ENCODE measurements at regions not wholly inside any gene's neighbourhood (a gene's known extent, or its start where the extent isn't known, plus 50 kb on each side); places are given as distances from the start of the nearest gene placed in this dataset.

DNA sequence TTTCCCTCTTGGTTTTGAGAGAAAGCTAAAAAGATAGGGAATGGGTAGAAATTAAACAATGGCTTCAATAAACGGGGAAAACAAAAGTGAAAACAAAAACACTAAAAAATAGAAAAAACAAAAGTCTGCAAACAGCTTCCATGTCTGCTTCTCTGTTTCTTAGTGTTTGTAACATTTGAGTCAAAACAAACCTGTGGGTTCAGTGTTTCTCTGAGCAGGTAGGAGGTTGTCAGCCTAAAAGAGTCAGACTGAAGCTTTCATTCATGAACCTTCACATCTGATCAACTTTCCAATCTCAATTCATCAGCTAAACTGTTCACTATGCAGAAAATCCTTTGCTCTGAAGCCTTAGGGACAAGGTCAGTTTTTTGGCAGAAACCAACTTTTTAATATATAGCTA, 102.5 kb upstream of the ADAMTS16 start:
- H3K4me3 ChIP-seq (ENCODE audit: low read length in 2 of 2) = no peak overlapping the region
- no peak for DNase-seq
- ATAC-seq (ENCODE audit: low FRiP score) = no peak
- no peaks in the 10 kb centered on the region for H3K27me3 ChIP-seq (ENCODE audit: control insufficient read depth in 1 of 2, insufficient read depth in 2 of 2, low read length in 1 of 2)
- no peak overlapping the region for H3K27ac ChIP-seq (ENCODE audit: low read depth in 1 of 2, low read length in 2 of 2)
- no peaks in the 10 kb centered on the region for H3K4me1 ChIP-seq (ENCODE audit: control insufficient read depth in 1 of 2, insufficient read depth in 2 of 2, low read length in 2 of 2)
- intact Hi-C loops (cut with DNase I) = no loop called here
- no peaks in the 10 kb centered on the region for H3K36me3 ChIP-seq (ENCODE audit: control insufficient read depth in 1 of 2, insufficient read depth in 2 of 2, low read length in 1 of 2)
- 63% methylated on average over 1 of the region's 1 CpG for WGBS, 2 donors
- peaks cover 2% of the 10 kb centered on the region for H3K9me3 ChIP-seq (ENCODE audit: control insufficient read depth, low read length)

DNA sequence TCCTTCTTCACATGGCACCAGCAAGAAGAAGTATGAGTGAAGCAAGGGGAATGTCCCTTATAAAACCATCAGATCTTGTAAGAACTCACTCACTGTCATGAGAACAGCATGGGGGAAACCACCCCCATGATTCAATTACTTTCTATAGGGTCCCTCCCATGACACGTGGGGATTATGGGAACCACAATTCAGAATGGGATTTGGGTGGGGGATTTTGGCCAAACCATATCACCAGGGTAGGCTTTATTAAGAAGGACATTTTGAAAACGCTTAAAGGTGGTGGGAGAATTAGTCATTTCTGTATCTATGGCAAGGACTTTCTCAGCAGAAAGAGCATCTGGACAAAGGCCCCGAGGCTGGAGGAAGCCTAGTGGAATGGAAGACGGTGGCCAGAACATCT, 100.2 kb upstream of the ADAMTS16 start:
- DNase-seq = no peak
- Histone ChIP-seq H3K27ac (ENCODE audit: low read depth in 1 of 2, low read length in 2 of 2) (no peak overlapping the region), H3K9me3 (ENCODE audit: control insufficient read depth, low read length) (no peaks in the 10 kb centered on the region), H3K36me3 (ENCODE audit: control insufficient read depth in 1 of 2, insufficient read depth in 2 of 2, low read length in 1 of 2) (no peaks in the 10 kb centered on the region), H3K27me3 (ENCODE audit: control insufficient read depth in 1 of 2, insufficient read depth in 2 of 2, low read length in 1 of 2) (no peaks in the 10 kb centered on the region), H3K4me1 (ENCODE audit: control insufficient read depth in 1 of 2, insufficient read depth in 2 of 2, low read length in 2 of 2) (no peaks in the 10 kb centered on the region), H3K4me3 (ENCODE audit: low read length in 2 of 2) (no peak overlapping the region)
- 76 to 84% methylated on average over 4 of the region's 4 CpGs for WGBS, 2 donors
- ATAC-seq (ENCODE audit: low FRiP score) = no peak
- intact Hi-C loops (cut with DNase I) = no loop called here

DNA sequence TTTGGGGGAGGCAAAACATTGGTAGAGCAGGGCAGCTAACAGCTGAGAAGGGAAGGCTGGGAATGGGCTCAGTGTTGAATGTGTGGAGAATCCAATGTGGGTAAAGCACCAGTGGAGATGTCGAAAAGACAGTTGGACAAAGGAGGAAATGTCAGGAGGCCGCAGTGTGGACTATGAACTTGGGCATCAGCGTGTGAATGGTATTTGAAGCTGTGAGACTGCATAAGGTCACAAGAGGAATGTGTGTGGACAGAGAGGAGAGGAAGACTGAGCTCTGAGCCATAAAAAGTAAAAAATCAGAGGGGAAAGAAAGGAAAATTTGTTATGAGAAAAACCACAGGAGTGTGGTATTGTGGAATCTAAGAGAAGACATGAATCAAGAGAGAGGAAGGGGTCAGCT, 99.4 kb upstream of the ADAMTS16 start:
- no peaks in the 10 kb centered on the region for H3K4me1 ChIP-seq (ENCODE audit: control insufficient read depth in 1 of 2, insufficient read depth in 2 of 2, low read length in 2 of 2)
- ATAC-seq (ENCODE audit: low FRiP score) (no peak), DNase-seq (no peak)
- intact Hi-C loops (cut with DNase I) = no loop called here
- H3K4me3 ChIP-seq (ENCODE audit: low read length in 2 of 2) = no peak overlapping the region
- 68 to 78% methylated on average over 3 of the region's 3 CpGs for whole genome bisulfite sequencing, 2 donors
- H3K27ac ChIP-seq (ENCODE audit: low read depth in 1 of 2, low read length in 2 of 2) = no peak overlapping the region
- no peaks in the 10 kb centered on the region for H3K27me3 ChIP-seq (ENCODE audit: control insufficient read depth in 1 of 2, insufficient read depth in 2 of 2, low read length in 1 of 2)
- H3K36me3 ChIP-seq (ENCODE audit: control insufficient read depth in 1 of 2, insufficient read depth in 2 of 2, low read length in 1 of 2) = no peaks in the 10 kb centered on the region
- no peaks in the 10 kb centered on the region for H3K9me3 ChIP-seq (ENCODE audit: control insufficient read depth, low read length)

DNA sequence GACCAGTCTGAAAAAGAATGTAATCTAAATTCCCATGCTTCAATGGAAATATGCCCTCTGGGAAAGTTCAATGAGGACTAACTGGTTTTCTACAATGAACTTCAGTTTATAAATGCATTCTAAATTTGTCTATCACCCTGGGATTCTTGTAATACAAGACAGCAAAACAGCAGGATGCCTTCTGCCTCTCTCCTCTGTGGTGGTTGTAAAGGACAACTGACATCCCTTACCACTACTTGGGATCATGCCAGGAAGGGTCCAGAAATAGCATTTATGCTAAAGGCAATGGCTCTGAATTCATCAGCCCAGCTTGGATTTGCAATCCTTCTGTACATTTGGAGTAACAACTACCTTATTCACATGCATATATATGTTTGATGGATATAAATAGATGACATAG, 97.3 kb upstream of the ADAMTS16 start:
- Histone ChIP-seq H3K27ac (ENCODE audit: low read depth in 1 of 2, low read length in 2 of 2) (no peak overlapping the region), H3K36me3 (ENCODE audit: control insufficient read depth in 1 of 2, insufficient read depth in 2 of 2, low read length in 1 of 2) (no peaks in the 10 kb centered on the region), H3K27me3 (ENCODE audit: control insufficient read depth in 1 of 2, insufficient read depth in 2 of 2, low read length in 1 of 2) (no peaks in the 10 kb centered on the region), H3K4me1 (ENCODE audit: control insufficient read depth in 1 of 2, insufficient read depth in 2 of 2, low read length in 2 of 2) (no peaks in the 10 kb centered on the region), H3K4me3 (ENCODE audit: low read length in 2 of 2) (no peak overlapping the region), H3K9me3 (ENCODE audit: control insufficient read depth, low read length) (no peaks in the 10 kb centered on the region)
- DNase-seq (no peak), ATAC-seq (ENCODE audit: low FRiP score) (no peak)
- intact Hi-C loops (cut with DNase I) = no loop called here

DNA sequence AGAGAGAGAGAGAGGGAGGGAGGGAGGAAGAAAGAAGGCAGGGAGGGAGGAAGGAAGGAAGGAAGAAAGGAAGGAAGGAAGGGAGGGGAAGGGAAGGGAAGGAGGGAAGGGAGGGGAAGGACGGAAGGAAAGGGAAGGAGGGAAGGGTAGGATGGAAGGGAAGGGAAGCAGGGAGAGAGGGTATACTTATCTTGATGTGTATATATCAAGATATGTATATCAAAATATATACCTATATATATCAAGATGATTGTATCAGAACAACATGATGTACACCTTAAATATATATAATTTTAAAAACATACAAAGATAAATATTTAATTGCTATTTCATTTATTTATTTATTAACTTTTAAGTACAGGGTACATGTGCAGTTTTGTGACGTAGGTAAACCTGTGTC, 96.8 kb upstream of the ADAMTS16 start:
- intact Hi-C loops (cut with DNase I) = no loop called here
- ATAC-seq (ENCODE audit: low FRiP score) (no peak), DNase-seq (no peak)
- no peaks in the 10 kb centered on the region for H3K9me3 ChIP-seq (ENCODE audit: control insufficient read depth, low read length)
- H3K27ac ChIP-seq (ENCODE audit: low read depth in 1 of 2, low read length in 2 of 2) = no peak overlapping the region
- H3K4me1 ChIP-seq (ENCODE audit: control insufficient read depth in 1 of 2, insufficient read depth in 2 of 2, low read length in 2 of 2) = no peaks in the 10 kb centered on the region
- 36 to 69% methylated on average over 2 of the region's 2 CpGs for WGBS, 2 donors
- H3K36me3 ChIP-seq (ENCODE audit: control insufficient read depth in 1 of 2, insufficient read depth in 2 of 2, low read length in 1 of 2) = no peaks in the 10 kb centered on the region
- H3K4me3 ChIP-seq (ENCODE audit: low read length in 2 of 2) = no peak overlapping the region
- no peaks in the 10 kb centered on the region for H3K27me3 ChIP-seq (ENCODE audit: control insufficient read depth in 1 of 2, insufficient read depth in 2 of 2, low read length in 1 of 2)

DNA sequence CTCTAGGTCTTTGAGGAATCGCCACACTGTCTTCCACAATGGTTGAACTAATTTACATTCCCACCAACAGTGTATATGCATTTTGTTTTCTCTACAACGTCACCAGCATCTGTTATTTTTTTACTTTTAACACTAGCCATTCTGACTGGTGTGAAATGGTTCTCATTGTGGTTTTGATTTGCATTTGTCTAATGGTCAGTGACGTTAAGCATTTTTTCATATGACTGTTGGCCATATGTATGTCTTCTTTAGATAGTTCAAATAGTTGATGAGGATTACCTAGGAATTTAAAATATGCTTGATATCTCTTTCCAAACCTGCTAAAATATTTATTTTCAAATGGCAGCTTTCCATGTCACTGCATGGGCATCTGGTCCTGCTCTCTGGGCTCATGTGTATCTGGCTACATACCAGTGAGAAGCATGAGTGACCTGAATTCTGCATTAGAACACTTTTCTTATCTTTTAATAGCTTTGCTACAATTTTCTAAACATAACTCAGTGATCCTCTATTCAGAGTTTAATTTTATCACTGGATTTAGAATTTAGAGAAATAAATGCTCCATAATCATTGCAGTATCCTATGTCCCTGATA, 95.8 kb upstream of the ADAMTS16 start:
- ATAC-seq (ENCODE audit: low FRiP score) = no peak

DNA sequence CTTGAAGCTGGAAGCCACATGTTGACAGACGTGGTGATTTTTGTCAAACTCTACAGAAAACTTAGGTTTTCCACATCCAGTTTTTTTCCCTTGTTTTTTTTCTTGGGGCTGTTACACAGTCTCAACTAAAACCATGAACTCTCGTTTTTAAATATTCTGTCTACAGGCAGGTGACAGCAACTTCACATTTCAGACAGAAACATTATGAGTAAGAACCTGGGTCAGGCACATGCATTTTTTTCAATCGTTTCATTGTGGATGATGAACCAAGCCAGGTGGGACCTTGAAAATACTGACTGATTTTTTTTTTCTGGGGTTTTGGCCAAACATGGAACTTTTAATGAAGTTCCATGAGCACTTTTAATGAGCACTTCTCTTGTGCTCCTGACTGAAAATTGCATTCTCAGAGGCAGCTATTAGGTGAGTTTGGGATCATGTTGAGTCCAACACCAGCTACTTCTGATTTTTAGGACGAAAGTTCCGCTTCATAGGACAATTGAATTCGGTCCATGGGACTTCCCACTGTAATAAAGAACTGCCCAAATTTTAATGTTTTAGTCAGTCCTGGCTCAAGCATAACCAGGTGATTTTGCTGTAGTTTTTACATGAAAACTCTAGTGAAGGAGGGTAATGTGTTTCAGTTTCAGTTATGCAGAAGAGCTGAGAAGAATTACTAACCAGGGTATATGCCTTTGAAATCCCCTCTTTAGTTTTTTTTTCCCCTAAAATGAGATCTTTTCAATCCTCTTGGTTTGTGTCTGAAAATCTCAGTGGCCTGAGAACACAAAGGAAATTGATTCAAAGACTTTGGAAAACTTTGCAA, 93.2 kb upstream of the ADAMTS16 start:
- ATAC-seq (ENCODE audit: low FRiP score) (no peak), DNase-seq (no peak)
- WGBS, 2 donors = 78 to 86% methylated on average over 6 of the region's 6 CpGs
- no peaks in the 10 kb centered on the region for H3K27me3 ChIP-seq (ENCODE audit: control insufficient read depth in 1 of 2, insufficient read depth in 2 of 2, low read length in 1 of 2)
- no peaks in the 10 kb centered on the region for H3K4me1 ChIP-seq (ENCODE audit: control insufficient read depth in 1 of 2, insufficient read depth in 2 of 2, low read length in 2 of 2)
- no peaks in the 10 kb centered on the region for H3K36me3 ChIP-seq (ENCODE audit: control insufficient read depth in 1 of 2, insufficient read depth in 2 of 2, low read length in 1 of 2)
- intact Hi-C loops (cut with DNase I) = no loop called here
- no peaks in the 10 kb centered on the region for H3K9me3 ChIP-seq (ENCODE audit: control insufficient read depth, low read length)
- no peak overlapping the region for H3K4me3 ChIP-seq (ENCODE audit: low read length in 2 of 2)
- H3K27ac ChIP-seq (ENCODE audit: low read depth in 1 of 2, low read length in 2 of 2) = no peak overlapping the region

More for the DNA sequence above, 95.8 kb upstream of the ADAMTS16 start:
- intact Hi-C loops (cut with DNase I) = no loop called here
- H3K27ac ChIP-seq (ENCODE audit: low read depth in 1 of 2, low read length in 2 of 2) = no peak overlapping the region
- 61 to 65% methylated on average over 3 of the region's 3 CpGs for WGBS, 2 donors
- no peaks in the 10 kb centered on the region for H3K27me3 ChIP-seq (ENCODE audit: control insufficient read depth in 1 of 2, insufficient read depth in 2 of 2, low read length in 1 of 2)
- no peaks in the 10 kb centered on the region for H3K4me1 ChIP-seq (ENCODE audit: control insufficient read depth in 1 of 2, insufficient read depth in 2 of 2, low read length in 2 of 2)
- H3K36me3 ChIP-seq (ENCODE audit: control insufficient read depth in 1 of 2, insufficient read depth in 2 of 2, low read length in 1 of 2) = no peaks in the 10 kb centered on the region
- DNase-seq = no peak
- no peak overlapping the region for H3K4me3 ChIP-seq (ENCODE audit: low read length in 2 of 2)
- H3K9me3 ChIP-seq (ENCODE audit: control insufficient read depth, low read length) = no peaks in the 10 kb centered on the region

DNA sequence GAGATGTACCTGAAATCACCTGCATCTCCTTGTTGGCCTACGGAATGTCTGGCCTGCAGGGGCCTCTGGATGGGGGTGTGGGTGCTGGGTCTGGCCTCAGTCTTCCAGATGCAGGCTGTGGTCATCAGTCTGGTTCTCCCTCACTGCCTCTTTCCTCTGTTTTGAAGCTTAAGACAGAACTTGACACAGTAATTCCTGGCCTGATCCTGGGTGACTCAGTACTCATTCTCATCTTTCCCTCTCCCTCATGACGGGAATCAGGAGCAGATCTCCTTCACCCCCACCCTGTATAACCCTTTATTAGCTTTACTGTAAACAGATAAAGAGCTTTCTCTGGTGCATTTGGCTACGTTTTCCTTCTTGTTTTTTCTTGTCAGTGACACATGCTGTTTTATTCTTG, 89.3 kb upstream of the ADAMTS16 start:
- 36 to 47% methylated on average over 3 of the region's 3 CpGs for WGBS, 2 donors
- intact Hi-C loops (cut with DNase I) = no loop called here
- Histone ChIP-seq H3K9me3 (ENCODE audit: control insufficient read depth, low read length) (no peaks in the 10 kb centered on the region), H3K27ac (ENCODE audit: low read depth in 1 of 2, low read length in 2 of 2) (no peak overlapping the region), H3K27me3 (ENCODE audit: control insufficient read depth in 1 of 2, insufficient read depth in 2 of 2, low read length in 1 of 2) (no peaks in the 10 kb centered on the region), H3K36me3 (ENCODE audit: control insufficient read depth in 1 of 2, insufficient read depth in 2 of 2, low read length in 1 of 2) (no peaks in the 10 kb centered on the region), H3K4me1 (ENCODE audit: control insufficient read depth in 1 of 2, insufficient read depth in 2 of 2, low read length in 2 of 2) (no peaks in the 10 kb centered on the region), H3K4me3 (ENCODE audit: low read length in 2 of 2) (no peak overlapping the region)
- DNase-seq = no peak
- no peak for ATAC-seq (ENCODE audit: low FRiP score)

DNA sequence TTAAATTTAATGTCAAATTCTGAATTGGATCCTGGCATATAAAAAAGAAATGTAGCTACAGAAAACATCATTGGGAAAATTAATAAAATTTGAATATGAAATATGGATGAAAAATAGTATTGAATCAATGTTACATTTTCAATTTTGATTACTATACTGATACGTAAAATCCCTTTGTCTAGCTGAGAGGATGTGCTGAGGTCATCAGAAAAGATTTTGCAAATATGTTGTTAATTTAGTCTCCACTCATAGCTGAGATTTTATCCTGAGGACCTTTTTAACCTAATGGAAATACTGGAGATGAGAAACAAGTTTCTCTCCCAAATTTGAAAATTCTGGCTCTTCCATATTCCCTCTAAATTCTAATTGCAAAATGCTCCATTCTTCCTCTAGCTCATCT, 84.4 kb upstream of the ADAMTS16 start:
- no peak for ATAC-seq (ENCODE audit: low FRiP score)
- H3K36me3 ChIP-seq (ENCODE audit: control insufficient read depth in 1 of 2, insufficient read depth in 2 of 2, low read length in 1 of 2) = no peaks in the 10 kb centered on the region
- no peaks in the 10 kb centered on the region for H3K27me3 ChIP-seq (ENCODE audit: control insufficient read depth in 1 of 2, insufficient read depth in 2 of 2, low read length in 1 of 2)
- WGBS, 2 donors = 74 to 78% methylated on average over 1 of the region's 1 CpG
- H3K4me3 ChIP-seq (ENCODE audit: low read length in 2 of 2) = no peak overlapping the region
- H3K27ac ChIP-seq (ENCODE audit: low read depth in 1 of 2, low read length in 2 of 2) = no peak overlapping the region
- DNase-seq = no peak
- no peaks in the 10 kb centered on the region for H3K9me3 ChIP-seq (ENCODE audit: control insufficient read depth, low read length)
- intact Hi-C loops (cut with DNase I) = no loop called here
- H3K4me1 ChIP-seq (ENCODE audit: control insufficient read depth in 1 of 2, insufficient read depth in 2 of 2, low read length in 2 of 2) = no peaks in the 10 kb centered on the region
